ENCODE measurements at regions not wholly inside any gene's neighbourhood (a gene's known extent, or its start where the extent isn't known, plus 50 kb on each side); places are given as distances from the start of the nearest gene placed in this dataset.

- no peaks in the 10 kb centered on the region for H3K36me3 Mint-ChIP-seq
- H3K27ac Mint-ChIP-seq, result no peak overlapping the region
- H3K4me1 Mint-ChIP-seq, result no peaks in the 10 kb centered on the region
- H3K27me3 Mint-ChIP-seq, result peaks cover 4% of the 10 kb centered on the region
- H3K9me3 Mint-ChIP-seq, result no peaks in the 10 kb centered on the region
- H3K4me3 Mint-ChIP-seq, result no peak overlapping the region
These were observed 305.4 kb upstream of the RAB6C start for GRCh38 chr2:129673847-129674711.

- H3K9me3 Mint-ChIP-seq, result no peaks in the 10 kb centered on the region
- no peak overlapping the region for H3K4me3 Mint-ChIP-seq
- H3K36me3 Mint-ChIP-seq, result no peaks in the 10 kb centered on the region
- H3K4me1 Mint-ChIP-seq, result no peaks in the 10 kb centered on the region
- H3K27me3 Mint-ChIP-seq, result peaks cover 5% of the 10 kb centered on the region
- no peak overlapping the region for H3K27ac Mint-ChIP-seq
These were observed 300.7 kb upstream of the RAB6C start for GRCh38 chr2:129678751-129679150.

- Mint-ChIP-seq H3K27ac (no peak overlapping the region), H3K4me3 (no peak overlapping the region), H3K27me3 (peaks cover 5% of the 10 kb centered on the region), H3K9me3 (no peaks in the 10 kb centered on the region), H3K4me1 (no peaks in the 10 kb centered on the region), H3K36me3 (no peaks in the 10 kb centered on the region)
These were observed 297.7 kb upstream of the RAB6C start for GRCh38 chr2:129681788-129682187.

- Mint-ChIP-seq H3K4me1 (no peaks in the 10 kb centered on the region), H3K4me3 (no peak overlapping the region), H3K27me3 (peaks cover 18% of the 10 kb centered on the region), H3K9me3 (peaks cover 39% of the 10 kb centered on the region), H3K27ac (no peak overlapping the region), H3K36me3 (no peaks in the 10 kb centered on the region)
These were observed 289.6 kb upstream of the RAB6C start for GRCh38 chr2:129689653-129690448.

- Mint-ChIP-seq H3K27ac (no peak overlapping the region), H3K4me1 (no peaks in the 10 kb centered on the region), H3K9me3 (peaks cover 24% of the 10 kb centered on the region), H3K4me3 (no peak overlapping the region), H3K36me3 (no peaks in the 10 kb centered on the region), H3K27me3 (peaks cover 5% of the 10 kb centered on the region)
These were observed 284.0 kb upstream of the RAB6C start for GRCh38 chr2:129695496-129695895.

- Mint-ChIP-seq H3K4me1 (no peaks in the 10 kb centered on the region), H3K36me3 (no peaks in the 10 kb centered on the region), H3K4me3 (no peak overlapping the region), H3K27ac (no peak overlapping the region), H3K27me3 (peaks cover 2% of the 10 kb centered on the region), H3K9me3 (no peaks in the 10 kb centered on the region)
These were observed 280.9 kb upstream of the RAB6C start for GRCh38 chr2:129698593-129698992.

- H3K4me3 Mint-ChIP-seq, result no peak overlapping the region
- H3K27me3 Mint-ChIP-seq, result no peaks in the 10 kb centered on the region
- H3K36me3 Mint-ChIP-seq, result no peaks in the 10 kb centered on the region
- H3K9me3 Mint-ChIP-seq, result no peaks in the 10 kb centered on the region
- H3K4me1 Mint-ChIP-seq, result no peaks in the 10 kb centered on the region
- H3K27ac Mint-ChIP-seq, result no peak overlapping the region
These were observed 279.5 kb upstream of the RAB6C start for GRCh38 chr2:129699781-129700573.

- H3K9me3 Mint-ChIP-seq, result no peaks in the 10 kb centered on the region
- H3K27me3 Mint-ChIP-seq, result no peaks in the 10 kb centered on the region
- H3K4me1 Mint-ChIP-seq, result no peaks in the 10 kb centered on the region
- no peak overlapping the region for H3K4me3 Mint-ChIP-seq
- H3K27ac Mint-ChIP-seq, result no peak overlapping the region
- no peaks in the 10 kb centered on the region for H3K36me3 Mint-ChIP-seq
These were observed 276.9 kb upstream of the RAB6C start for GRCh38 chr2:129702416-129703176.

- H3K4me3 Mint-ChIP-seq, result no peak overlapping the region
- no peaks in the 10 kb centered on the region for H3K4me1 Mint-ChIP-seq
- H3K9me3 Mint-ChIP-seq, result no peaks in the 10 kb centered on the region
- H3K27ac Mint-ChIP-seq, result no peak overlapping the region
- H3K36me3 Mint-ChIP-seq, result no peaks in the 10 kb centered on the region
- H3K27me3 Mint-ChIP-seq, result no peaks in the 10 kb centered on the region
These were observed 274.4 kb upstream of the RAB6C start for GRCh38 chr2:129705085-129705484.

GRCh38 chr2:129707800-129708199 lies 271.7 kb upstream of the RAB6C start:
- Mint-ChIP-seq H3K4me3 (no peak overlapping the region), H3K9me3 (no peaks in the 10 kb centered on the region), H3K27me3 (peaks cover 2% of the 10 kb centered on the region), H3K27ac (no peak overlapping the region), H3K36me3 (no peaks in the 10 kb centered on the region), H3K4me1 (no peaks in the 10 kb centered on the region)

GRCh38 chr2:129708221-129708967 lies 271.1 kb upstream of the RAB6C start:
- Mint-ChIP-seq H3K27me3 (peaks cover 2% of the 10 kb centered on the region), H3K4me3 (no peak overlapping the region), H3K4me1 (no peaks in the 10 kb centered on the region), H3K9me3 (no peaks in the 10 kb centered on the region), H3K27ac (no peak overlapping the region), H3K36me3 (no peaks in the 10 kb centered on the region)

GRCh38 chr2:129709001-129709955 lies 270.2 kb upstream of the RAB6C start:
- Mint-ChIP-seq H3K36me3 (no peaks in the 10 kb centered on the region), H3K4me1 (no peaks in the 10 kb centered on the region), H3K27ac (no peak overlapping the region), H3K27me3 (peaks cover 2% of the 10 kb centered on the region), H3K9me3 (no peaks in the 10 kb centered on the region), H3K4me3 (no peak overlapping the region)

- no peaks in the 10 kb centered on the region for H3K4me1 Mint-ChIP-seq
- H3K27me3 Mint-ChIP-seq, result peaks cover 2% of the 10 kb centered on the region
- no peak overlapping the region for H3K27ac Mint-ChIP-seq
- H3K9me3 Mint-ChIP-seq, result no peaks in the 10 kb centered on the region
- H3K36me3 Mint-ChIP-seq, result no peaks in the 10 kb centered on the region
- H3K4me3 Mint-ChIP-seq, result no peak overlapping the region
These were observed 269.4 kb upstream of the RAB6C start for GRCh38 chr2:129709956-129710598.

Measured in activated naive CD4-positive, alpha-beta T cell treated with anti-CD3 and anti-CD28 coated beads, Interleukin-2, amount 50 U/mL, for 24 hours (primary cell).